HG03097 (cell line): ENCODE measurements at regions not wholly inside any gene's neighbourhood (a gene's known extent, or its start where the extent isn't known, plus 50 kb on each side); places are given as distances from the start of the nearest gene placed in this dataset.
A peak's percentile ranks its signal among the peaks of the same experiment; 100 is the strongest.

ENCODE experiments used
- ATAC-seq: cut with Tn5 transposase; IDR thresholded peaks from one replicate; pipeline ENCODE4 v1.9.1; 2021; ENCODE audit not compliant: unreplicated experiment, low FRiP score

DNA sequence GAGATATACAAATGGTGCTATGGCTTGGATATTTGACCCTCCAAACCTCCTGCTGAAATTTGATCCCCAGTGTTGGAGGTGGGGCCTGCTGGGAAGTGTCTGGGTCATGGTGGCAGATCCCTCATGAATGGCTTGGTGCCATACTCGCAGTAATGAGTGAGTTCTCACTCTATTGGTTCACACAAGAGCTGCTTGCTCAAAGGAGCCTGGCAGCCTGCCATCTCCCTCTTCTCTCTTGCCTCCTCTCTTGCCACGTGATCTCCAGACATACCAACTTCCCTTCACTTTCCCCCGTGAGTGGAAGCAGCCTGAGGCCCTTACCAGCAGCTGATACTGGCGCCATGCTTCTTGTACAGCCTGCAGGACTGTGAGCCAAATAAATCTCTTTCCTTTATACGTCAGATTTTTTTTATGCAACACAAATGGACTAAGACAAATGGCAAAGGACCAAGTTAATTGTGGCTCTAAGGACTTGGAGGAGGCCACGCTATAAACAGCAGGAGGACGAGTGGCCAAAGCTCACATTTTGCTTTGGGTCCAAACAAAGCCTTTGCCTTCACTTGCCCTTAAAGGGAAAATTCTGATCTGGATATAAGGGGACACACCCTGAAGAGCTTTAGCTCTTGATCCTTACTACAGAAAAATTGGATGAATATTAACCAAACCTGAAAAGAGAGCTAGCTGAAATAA lies 214.7 kb downstream of the SS18 start:
- ATAC-seq, result no peak

DNA sequence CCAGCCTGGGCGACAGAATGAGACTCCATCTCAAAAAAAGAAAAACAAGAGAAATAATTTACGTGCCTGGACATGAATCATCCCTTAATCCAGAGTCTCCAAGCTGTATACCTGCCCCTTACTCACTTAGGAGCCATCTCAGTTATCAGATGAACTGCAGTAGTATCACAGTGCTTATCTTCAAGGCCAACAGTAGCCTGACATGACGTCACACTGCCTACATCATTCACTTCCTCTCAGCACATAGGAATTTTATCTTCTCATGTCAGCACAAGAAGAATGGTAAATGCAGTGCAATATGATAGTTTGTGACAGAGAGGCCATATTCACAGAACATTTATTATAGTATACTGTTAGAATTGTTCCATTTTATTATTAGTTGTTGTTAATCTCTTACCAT lies 216.6 kb downstream of the SS18 start:
- ATAC-seq, result no peak

DNA sequence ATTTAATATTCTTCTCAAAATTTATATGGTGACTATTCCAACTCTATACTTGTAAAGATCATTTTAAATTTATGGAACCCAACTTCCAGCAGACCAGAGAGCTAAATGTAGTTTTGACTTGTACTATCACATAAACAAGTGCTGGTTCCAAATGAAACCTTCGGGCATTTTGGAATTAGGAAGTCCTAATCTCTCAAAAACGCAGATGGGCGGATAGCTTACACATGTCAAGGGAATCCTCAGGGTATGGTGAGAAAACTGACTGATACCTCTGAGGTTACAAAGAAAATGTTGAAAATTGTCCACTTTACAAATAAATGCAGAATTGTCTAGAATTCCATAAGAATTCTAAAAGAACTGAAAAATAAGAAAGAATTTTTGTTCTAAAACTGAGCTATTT lies 224.1 kb downstream of the SS18 start:
- ATAC-seq, result no peak

DNA sequence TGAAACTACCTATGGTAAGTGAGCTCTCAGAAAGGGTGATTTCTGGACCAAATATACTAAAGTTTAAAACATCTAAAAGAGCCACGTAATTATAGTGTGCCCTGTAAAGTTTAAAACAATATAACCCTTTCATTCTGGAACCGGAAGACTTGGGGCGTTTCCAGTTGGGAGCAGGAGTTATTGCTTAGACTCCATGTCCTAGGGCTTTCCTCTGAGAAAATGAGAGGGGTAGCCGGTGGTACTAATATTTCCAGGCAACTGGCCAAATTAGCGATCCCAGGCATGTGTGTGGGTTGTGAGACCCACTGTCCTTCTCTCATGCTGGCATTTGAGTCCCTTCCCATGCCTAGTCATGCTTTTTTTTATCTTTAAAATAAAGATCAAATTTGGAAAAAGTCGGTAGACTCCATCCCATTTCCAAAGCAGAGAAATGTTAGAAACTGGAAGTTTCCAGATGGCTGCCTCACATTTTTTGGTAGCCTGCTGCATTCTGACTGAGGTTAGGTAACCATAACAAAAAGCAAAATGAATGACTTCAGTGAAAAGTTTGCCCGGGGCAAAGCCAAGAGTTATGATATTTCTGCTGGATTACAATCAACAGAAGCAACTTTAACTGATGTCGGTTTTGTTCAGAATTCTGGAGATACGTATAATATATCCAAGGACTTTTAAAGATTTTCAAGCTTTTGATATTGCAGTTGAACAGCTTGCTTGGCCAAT lies 227.4 kb downstream of the SS18 start:
- ATAC-seq, result no peak

DNA sequence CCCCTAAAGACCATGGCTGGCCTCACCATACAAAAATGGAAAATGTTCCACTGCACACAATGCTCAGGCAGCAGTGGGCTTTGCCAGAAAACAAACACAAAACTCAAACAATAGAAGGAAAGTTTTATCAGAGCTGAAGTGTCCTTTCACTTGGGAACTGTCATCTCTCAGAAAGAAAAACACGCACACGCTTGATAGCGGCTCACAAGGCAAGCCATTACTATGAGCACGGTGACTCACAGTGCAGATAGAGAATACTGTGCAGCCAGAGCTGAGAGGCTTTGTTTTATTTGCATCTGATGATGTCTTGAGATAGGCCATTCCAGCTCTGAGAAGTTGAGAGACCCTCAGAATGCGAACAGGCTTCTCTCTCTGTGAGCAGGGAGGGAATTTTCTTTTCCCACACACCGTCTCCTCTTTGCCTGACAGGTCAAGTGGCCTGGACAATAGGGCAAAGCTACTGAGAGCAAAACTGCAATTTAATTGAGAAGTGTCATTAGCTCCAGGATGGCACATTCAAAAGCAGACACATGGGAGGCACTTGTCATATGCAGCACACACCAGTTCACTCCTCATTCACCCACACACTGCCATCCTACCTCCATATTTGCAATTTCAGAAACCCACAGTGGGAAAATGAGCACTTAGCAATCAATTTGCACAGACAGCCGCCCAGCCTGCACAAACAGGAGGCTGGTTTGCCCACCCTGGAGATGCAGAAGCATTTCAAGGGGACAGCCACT lies 236.6 kb downstream of the SS18 start:
- no peak for ATAC-seq

DNA sequence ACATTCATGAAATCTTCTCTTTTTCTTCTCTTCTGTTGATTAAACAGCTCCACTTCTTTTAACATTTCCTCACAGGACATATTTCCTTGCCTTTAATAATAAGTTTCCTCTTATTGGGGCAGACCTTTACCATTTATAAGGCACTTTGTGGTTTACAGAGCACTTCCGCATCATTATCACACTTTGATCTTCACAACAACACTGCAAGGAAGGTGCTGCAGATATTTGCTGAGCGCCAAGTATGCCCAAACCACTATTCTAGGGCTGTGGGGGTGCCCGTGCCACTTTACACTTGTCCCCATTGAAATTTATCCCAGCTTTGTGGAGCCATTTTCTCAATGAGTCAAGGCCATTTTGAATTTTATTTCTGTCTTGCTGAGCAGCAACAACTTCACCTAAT lies 246.6 kb downstream of the SS18 start:
- no peak for ATAC-seq

DNA sequence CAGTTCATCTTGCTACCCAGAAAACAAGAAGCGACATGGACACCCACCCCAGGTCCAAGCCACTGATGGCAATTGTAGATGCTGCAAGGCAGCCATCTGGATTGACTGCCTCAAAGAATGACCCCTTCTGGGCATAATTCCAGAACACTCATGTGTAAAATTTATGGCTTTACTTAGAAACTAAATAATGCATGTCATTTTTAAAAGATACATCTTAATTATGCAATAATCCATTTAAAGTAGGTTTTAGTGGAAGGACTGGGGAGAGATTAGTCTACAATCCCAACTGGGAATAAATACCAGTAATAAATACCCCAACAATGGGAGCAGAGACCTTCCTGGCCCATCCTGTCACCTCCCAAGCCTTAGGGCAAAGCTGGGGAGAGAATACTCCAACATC lies 247.7 kb downstream of the SS18 start:
- ATAC-seq, result no peak

DNA sequence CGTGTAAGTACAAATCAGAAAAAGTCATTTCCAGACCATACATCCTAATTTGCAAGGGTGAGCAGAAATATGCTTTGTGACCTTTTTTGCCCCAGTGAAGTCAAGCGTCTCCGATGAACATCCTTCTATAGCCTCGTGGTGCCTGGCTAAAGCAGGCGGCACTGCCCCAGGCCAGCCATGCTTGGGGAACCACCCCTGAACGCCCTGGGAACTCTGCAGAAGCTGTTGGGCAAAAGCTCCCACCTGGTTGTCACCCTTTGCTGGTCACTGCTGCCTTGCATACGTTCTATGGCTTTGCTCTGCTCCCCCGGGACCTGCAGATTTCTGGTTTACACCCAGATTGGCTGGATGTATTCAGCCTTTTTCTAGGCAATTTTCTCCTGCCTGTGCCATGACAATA lies 256.4 kb downstream of the SS18 start:
- no peak for ATAC-seq

DNA sequence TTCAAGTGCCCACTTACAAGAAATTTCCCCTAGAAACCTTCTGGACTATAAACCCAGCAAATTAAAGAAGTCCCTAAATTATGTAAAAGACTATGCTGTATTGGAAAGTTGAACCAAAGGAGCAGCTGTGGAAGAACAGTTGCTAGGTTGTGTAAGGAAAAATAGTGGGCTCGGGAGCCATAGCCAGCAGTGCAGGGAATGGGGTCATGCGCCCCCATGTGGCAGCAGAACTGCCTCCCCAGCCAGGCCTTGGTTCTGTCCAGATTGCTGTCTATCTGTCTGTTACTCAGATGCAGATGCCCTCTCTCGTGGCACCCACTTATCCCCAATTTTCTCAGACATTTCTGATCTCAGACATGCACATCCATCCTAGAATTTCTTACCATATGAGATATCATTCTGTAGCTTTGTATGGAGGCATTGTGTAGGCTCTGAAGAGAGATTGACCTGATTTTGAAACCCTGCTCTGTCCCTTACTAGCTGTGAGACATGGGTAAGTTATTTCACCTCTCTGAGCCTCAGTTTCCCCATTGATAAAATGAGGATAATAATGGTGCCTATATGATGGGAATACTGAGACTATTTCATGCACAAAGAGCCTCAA lies 258.3 kb downstream of the SS18 start:
- ATAC-seq, result peak; percentile 70

DNA sequence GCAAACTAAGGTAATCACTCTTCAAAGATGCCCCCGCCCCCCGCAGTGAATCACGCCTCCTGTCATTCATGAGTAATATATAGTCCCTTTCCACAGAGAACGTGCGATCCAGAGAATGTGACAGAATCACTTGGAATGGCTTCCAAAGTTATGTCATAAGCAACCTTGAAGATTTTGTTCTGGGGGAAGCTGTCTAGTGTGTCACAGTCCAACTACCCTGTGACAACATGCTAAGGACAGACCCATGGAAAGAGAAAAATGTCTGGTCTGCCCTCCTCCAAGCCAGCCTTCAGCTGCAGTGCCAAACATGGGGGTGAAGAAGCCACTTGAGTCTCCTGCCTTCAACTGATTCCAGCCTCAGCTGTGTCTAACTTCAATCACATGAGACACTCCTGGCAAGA lies 259.1 kb downstream of the SS18 start:
- no peak for ATAC-seq

DNA sequence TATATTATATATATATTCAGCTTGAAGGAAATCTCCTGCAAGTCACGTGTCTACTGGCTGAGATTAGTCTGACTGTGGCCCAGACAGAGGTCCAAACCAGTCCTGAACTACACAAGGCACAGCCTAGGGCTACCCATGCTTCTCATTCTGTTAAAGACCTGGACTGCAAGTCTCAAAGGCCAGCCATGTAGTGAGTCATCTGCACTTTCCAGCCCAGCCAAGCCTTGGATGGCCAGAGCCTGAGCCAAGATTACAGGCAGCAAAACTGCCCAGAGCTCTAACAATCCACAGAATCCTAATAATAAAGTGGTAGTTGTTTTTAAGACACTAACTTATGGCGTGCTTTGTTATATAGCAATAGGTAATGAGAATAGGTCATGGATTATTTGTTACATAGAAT lies 259.6 kb downstream of the SS18 start:
- no peak for ATAC-seq

DNA sequence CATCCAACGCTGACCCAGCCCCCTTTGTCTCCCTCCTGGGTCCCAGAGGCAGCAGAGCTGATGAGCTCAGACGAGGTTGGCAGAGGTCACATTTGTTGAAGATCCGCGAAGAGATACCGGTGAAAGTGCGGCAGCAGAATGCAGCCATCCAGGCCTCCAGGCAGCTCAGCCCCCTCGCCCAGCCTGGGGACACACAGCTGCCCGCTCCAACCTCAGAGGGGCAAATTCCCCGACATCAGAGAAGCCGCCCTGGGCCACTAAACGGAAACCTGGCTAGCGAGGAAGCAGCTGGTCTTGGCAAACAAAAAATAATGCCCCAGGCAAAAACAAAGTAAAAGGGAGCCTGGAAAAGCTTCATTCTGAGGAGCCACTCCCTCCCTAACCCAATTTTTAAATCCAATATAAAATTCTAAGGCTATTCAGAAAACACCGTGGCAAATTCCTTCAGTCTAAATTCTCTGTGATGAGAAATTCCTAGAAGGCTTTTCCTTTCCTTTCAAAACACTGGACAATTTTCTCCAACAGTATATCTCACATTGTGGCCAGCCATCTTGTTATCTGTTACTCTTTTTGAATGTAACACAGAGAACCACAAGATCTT lies 262.4 kb downstream of the SS18 start:
- no peak for ATAC-seq

DNA sequence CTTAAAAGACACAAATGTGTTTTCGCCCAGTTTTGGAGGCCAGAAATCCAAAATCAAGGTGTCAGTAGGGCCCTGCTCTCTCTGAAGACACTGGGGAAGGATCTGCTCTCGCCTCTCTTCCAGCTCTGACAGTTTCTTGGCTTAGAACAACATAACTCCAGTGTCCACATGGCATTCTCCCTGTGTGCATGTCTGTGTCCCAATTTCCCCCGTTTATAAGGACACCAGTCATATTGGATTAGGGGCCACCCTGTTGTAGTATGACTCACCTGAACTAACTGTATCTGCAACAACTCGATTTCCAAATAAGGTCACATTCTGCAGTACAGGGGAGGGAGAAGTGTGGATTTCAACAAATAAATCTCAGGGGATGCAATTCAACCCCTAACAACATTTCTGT lies 263.2 kb downstream of the SS18 start:
- ATAC-seq, result no peak

DNA sequence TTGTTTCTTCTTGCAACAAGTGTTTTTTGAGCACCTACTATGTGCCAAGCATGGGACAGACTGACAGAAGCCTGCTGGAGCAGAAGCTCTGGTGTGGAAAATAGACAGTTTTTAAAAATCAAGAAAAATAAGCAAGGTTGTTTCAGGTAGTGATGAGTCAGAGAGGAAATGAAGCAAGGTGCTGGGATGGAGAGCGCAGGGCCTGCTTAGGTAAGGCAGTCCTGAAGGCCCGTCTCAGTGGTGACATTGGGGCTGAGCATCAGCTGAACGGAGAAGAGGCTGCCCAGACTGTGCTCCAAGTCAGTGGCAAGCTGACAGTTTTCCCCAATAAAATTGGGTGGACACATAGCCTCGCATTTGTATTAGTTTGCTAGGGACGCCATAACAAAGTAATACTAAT lies 263.6 kb downstream of the SS18 start:
- no peak for ATAC-seq

DNA sequence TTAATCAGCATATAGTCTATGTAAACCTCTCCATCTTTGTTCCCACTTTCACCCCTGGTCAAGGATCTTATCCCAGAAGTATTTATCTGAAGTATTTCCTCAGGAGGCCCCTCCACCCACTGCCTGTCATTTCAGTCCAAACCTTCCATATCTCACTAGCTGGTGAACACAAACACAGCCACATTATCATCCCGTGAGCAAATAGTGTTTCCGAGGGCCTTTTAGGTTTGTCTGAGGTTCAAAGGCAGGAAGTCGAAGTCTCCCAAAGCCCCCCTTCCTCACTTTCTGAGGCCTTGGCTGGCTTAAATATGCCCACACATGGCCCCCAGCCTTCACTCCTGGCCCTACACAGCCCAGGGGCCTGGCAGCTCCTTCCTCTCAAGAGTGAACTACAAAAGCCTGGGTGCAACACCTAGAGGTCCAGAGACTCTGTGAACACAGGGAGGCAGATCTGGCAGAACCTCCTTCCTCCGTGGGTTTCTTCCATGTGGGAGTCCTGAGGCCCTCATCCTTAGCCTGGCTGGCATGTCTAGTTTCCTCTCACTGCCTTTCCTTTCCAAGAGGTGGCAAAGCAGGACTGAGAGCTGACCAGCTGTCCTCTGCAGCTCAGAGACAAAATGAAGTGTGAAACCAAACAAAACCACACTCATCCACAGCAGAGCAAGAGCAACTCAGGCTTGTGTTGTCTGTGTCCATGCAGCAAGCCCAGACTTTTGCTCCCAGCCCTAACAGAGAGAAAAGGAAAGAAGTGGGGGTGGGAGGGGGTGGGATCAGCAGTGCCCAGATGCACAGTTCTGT lies 264.2 kb downstream of the SS18 start:
- ATAC-seq, result no peak

DNA sequence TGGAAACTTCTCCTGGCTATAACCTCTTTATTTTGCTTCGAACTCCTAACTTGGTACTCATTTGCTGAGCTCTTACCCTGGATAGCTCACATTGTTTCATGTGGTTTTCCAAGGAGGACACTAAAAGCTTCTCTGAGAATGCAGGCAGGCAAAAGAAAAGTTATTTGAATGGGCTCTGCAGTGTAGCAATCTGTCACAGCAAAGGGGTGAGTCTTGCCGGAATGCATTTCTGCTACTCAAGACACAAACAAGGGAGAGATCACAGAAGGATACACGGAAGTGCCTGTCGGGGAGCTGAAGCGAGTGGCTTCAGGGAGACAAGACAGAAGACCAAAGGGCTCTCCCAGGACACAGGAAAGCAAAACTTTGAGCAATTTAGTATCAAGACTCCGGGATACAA lies 265.4 kb downstream of the SS18 start:
- no peak for ATAC-seq

DNA sequence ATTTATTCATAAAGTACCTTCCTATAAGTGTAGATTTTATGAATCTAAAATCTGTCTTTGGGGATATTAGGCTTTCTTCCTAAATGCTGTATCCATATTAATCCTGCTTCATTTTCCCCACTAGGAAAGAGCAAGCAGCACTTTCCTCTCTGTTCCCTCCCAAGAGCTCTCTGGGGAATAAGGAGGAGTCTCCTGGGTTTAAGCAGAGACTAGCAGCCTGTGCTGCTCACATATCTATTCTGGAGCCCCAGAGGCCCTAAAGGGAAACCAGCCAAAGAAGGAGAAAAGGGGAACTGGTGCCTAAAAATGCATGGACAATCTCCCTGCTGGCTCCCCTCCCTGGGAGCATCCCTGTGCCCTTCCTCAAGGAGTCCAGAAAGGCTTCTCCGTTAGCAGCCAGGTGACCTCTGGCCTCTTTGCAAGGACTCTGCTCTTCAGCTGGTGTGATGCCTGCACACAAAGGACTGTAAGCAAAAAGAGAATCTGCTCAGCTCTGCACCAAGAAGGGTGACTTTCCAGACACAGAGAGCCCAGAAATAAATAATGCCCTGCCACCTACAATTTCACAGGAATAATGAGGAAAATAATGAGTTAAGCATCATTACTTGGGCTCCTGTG lies 270.6 kb downstream of the SS18 start:
- ATAC-seq, result no peak

DNA sequence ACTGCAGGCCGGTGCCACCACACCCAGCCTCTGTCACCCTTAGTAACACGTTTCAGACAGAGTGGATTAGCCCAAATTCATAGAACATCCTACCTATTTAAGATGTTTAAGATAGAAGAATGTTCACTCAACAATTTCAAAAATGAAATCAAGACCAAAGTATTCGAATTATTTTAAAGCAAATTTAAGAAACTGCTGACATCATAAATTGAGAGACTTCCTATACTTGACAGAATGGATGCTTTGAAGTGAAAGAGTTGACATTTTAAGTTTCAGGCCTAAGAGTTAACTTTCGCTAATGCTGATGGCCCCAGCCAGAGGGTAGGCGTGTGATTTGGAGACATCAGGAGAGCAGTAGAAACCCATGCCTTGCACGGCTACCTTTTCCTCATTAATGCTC lies 271.9 kb downstream of the SS18 start:
- no peak for ATAC-seq

DNA sequence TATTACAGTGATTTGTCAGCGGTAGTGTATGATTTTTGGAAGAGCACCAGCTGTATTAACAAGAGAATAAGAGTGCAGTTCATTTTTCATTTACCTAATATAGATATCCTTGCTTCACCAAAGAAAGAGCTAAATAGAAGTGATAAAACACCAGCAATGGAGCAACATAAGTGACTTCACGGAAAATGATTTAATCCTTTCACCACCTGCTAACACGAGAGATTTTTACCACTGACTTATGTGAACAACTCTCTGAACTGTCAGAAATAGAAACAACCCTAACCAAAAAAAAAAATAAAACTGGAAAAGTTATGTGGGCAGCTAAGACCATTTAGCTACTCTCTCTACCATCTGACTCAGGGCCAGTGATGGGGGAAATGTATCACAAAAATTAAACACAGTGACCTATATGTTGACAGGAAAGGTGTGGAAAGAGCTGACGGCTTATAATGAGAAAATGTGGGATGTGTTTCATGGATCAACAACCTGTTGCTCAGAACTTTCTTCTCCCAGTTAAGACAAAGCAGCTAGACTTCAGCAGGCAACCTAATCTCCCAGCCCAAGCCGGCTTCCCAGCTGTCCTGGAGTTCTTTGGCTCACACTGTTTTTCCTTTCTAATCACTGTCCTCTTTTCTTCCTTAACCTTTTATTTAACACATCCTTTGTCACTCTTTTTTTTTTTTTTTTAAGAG lies 272.7 kb downstream of the SS18 start:
- no peak for ATAC-seq
